OCI-LY7 (cell line): ENCODE measurements at regions not wholly inside any gene's neighbourhood (a gene's known extent, or its start where the extent isn't known, plus 50 kb on each side); places are given as distances from the start of the nearest gene placed in this dataset.

Source experiments
- BruUV-seq: library from RNA; stranded (reverse); fragments of 400-500 nt; replicated peaks from 2 replicates; lab custom pipeline; 2021; lab: Mats Ljungman, UMichigan
- CTCF ChIA-PET: fragments of 300-600 bp; sonication (Branson Sonifier 250); formaldehyde crosslinking; loops from one replicate; lab custom pipeline; 2022; ENCODE audit warnings: antibody characterized with exemption; ENCODE audit not compliant: unreplicated experiment; lab: Charles Lee
- POLR2A ChIA-PET: fragments of 300-600 bp; sonication (Branson Sonifier 250); formaldehyde crosslinking; loops from one replicate; lab custom pipeline; 2022; ENCODE audit warnings: antibody characterized with exemption; lab: Charles Lee
- DNase-seq: peaks from one replicate; pipeline ENCODE4 v3.0.0-alpha.2; 2015; ENCODE audit warnings: low spot score
- H2AFZ ChIP-seq: fragments of 200-600 bp; sonication (generic), shearing (Covaris generic); 2 replicates; pipeline ENCODE4 v1.6.1; 2014; ENCODE audit warnings: mild to moderate bottlenecking, antibody characterized with exemption, low read length, moderate library complexity
- H3K27ac ChIP-seq: fragments of 200-600 bp; sonication (generic); 2 replicates; pipeline ENCODE4 v1.5.1; 2014; ENCODE audit warnings: mixed run types, low read depth, mild to moderate bottlenecking, moderate library complexity, low read length, inconsistent platforms; ENCODE audit not compliant: poor library complexity, severe bottlenecking
- H3K36me3 ChIP-seq: fragments of 200-600 bp; sonication (generic); 2 replicates; pipeline ENCODE4 v1.6.1; 2014; ENCODE audit warnings: mild to moderate bottlenecking, antibody characterized with exemption, low read length, moderate library complexity, mixed read lengths; ENCODE audit not compliant: insufficient read depth
- H3K4me1 ChIP-seq: fragments of 200-600 bp; sonication (generic); 2 replicates; pipeline ENCODE4 v1.5.1; 2014; ENCODE audit warnings: mild to moderate bottlenecking, low read length; ENCODE audit not compliant: insufficient read depth, poor library complexity, severe bottlenecking
- H3K4me2 ChIP-seq: fragments of 200-600 bp; sonication (generic); 2 replicates; pipeline ENCODE4 v1.6.1; 2014; ENCODE audit warnings: mild to moderate bottlenecking, low read length
- H3K4me3 ChIP-seq: fragments of 200-600 bp; sonication (generic); 2 replicates; pipeline ENCODE4 v1.5.1; 2014; ENCODE audit warnings: mild to moderate bottlenecking, low read depth, low read length; ENCODE audit not compliant: poor library complexity, severe bottlenecking
- H3K79me2 ChIP-seq: fragments of 200-600 bp; sonication (generic); 2 replicates; pipeline ENCODE4 v1.6.1; 2016; ENCODE audit warnings: low read depth, mild to moderate bottlenecking, low read length, moderate library complexity, mixed read lengths; ENCODE audit not compliant: insufficient read depth
- H3K9me2 ChIP-seq: fragments of 200-600 bp; sonication (generic); 2 replicates; pipeline ENCODE4 v1.6.1; 2016; ENCODE audit warnings: mild to moderate bottlenecking, low read length, mixed read lengths; ENCODE audit not compliant: insufficient read depth
- H3K9me3 ChIP-seq: fragments of 200-600 bp; sonication (generic); 2 replicates; pipeline ENCODE4 v1.6.1; 2014; ENCODE audit warnings: mild to moderate bottlenecking, mixed run types, low read length, mixed read lengths
- H4K20me1 ChIP-seq: fragments of 200-600 bp; sonication (generic); 2 replicates; pipeline ENCODE4 v1.6.1; 2014; ENCODE audit warnings: mild to moderate bottlenecking, antibody characterized with exemption, low read length, moderate library complexity, mixed read lengths; ENCODE audit not compliant: insufficient read depth
- EZH2phosphoT487 ChIP-seq: fragments of 200-600 bp; sonication (generic); IDR thresholded peaks from 2 replicates; pipeline ENCODE4 v1.6.1; 2018; ENCODE audit warnings: low read depth, borderline replicate concordance, mild to moderate bottlenecking, mixed run types, antibody characterized with exemption, low read length, moderate library complexity, mixed read lengths
- intact Hi-C: fragments of 100-400 bp; cut with micrococcal nuclease; formaldehyde crosslinking; loops from one replicate; pipeline ENCODE4 v1.10.0; 2022; ENCODE audit not compliant: unreplicated experiment
- TF ChIP-seq, protein P1 (sequence below): fragments of 200-600 bp; sonication (generic); conservative IDR thresholded peaks from 2 replicates; pipeline ENCODE4 v1.5.1; 2014; ENCODE audit warnings: mild to moderate bottlenecking, antibody characterized with exemption, low read length, moderate library complexity, mixed read lengths

DNA sequence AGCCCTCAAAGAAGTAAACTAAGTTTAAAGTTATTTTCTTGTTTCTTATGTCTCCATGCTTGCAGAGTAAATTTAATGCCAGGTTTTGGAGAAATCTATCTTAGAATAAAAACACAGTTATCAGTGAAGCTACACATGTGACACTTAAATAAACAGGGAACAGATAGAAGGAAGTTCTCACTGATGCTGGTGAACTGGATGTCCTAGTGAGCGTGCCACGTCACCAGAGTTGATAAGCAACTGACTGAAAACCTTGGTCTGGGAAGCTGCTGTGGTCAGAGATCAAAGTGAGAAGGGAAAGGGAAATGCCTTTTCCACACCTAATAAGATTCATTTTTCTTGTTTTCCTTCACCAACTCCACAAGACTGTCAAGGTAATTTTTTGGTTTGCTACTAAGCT, 74.8 kb upstream of the PCED1B start:
- POLR2A ChIA-PET, result interaction anchor here (0.6 kb wide), 1 partner anchor 15 kb away, joined by 3 read pairs; no protein-coding TSS in a partner anchor
- H3K4me3 ChIP-seq, result no peak overlapping the region
- H3K27ac ChIP-seq, result no peak overlapping the region
- DNase-seq, result no peak
- intact Hi-C loops, result no loop called here
- TF ChIP-seq EZH2phosphoT487, result no peak
- TF ChIP-seq, protein P1, sequence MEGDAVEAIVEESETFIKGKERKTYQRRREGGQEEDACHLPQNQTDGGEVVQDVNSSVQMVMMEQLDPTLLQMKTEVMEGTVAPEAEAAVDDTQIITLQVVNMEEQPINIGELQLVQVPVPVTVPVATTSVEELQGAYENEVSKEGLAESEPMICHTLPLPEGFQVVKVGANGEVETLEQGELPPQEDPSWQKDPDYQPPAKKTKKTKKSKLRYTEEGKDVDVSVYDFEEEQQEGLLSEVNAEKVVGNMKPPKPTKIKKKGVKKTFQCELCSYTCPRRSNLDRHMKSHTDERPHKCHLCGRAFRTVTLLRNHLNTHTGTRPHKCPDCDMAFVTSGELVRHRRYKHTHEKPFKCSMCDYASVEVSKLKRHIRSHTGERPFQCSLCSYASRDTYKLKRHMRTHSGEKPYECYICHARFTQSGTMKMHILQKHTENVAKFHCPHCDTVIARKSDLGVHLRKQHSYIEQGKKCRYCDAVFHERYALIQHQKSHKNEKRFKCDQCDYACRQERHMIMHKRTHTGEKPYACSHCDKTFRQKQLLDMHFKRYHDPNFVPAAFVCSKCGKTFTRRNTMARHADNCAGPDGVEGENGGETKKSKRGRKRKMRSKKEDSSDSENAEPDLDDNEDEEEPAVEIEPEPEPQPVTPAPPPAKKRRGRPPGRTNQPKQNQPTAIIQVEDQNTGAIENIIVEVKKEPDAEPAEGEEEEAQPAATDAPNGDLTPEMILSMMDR, result no peak
- BruUV-seq, result no TSS peak
- H3K9me3 ChIP-seq, result no peaks in the 10 kb centered on the region
- no peak overlapping the region for H3K4me2 ChIP-seq
- CTCF ChIA-PET, result no interaction called here
- H4K20me1 ChIP-seq, result no peaks in the 10 kb centered on the region
- H3K4me1 ChIP-seq, result no peaks in the 10 kb centered on the region
- no peaks in the 10 kb centered on the region for H3K36me3 ChIP-seq
- no peak overlapping the region for H2AFZ ChIP-seq
- H3K79me2 ChIP-seq, result no peaks in the 10 kb centered on the region
- H3K9me2 ChIP-seq, result no peaks in the 10 kb centered on the region

DNA sequence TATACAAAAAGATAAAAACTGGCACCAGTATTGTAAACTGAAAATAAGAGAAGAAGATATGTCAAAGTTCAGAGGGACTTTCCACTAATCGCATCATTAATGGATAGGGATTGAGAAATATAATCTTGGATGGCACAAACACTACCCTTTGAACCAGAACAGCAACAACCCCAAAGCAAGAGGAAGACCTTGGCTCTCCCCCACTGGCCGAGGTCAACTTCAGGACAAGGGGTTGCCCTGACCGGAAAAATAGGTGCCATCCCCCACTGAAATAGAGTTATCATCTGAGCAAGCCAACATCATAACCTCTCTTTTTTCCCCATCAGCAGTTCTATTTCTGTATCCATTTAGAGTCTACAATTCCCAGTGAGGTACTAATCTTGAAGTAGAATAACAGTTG, 72.4 kb upstream of the PCED1B start:
- H3K4me2 ChIP-seq, result no peak overlapping the region
- intact Hi-C loops, result no loop called here
- no peak overlapping the region for H3K4me3 ChIP-seq
- no peaks in the 10 kb centered on the region for H4K20me1 ChIP-seq
- no peak for DNase-seq
- BruUV-seq, result no TSS peak
- H2AFZ ChIP-seq, result no peak overlapping the region
- ChIA-PET CTCF (no interaction called here), POLR2A (interaction anchor here (1.0 kb wide), 1 partner anchor 17 kb away, joined by 3 read pairs; no protein-coding TSS in a partner anchor)
- H3K9me3 ChIP-seq, result no peaks in the 10 kb centered on the region
- no peaks in the 10 kb centered on the region for H3K79me2 ChIP-seq
- no peaks in the 10 kb centered on the region for H3K9me2 ChIP-seq
- no peaks in the 10 kb centered on the region for H3K36me3 ChIP-seq
- H3K27ac ChIP-seq, result no peak overlapping the region
- TF ChIP-seq EZH2phosphoT487, result no peak
- TF ChIP-seq, protein P1, result no peak
- no peaks in the 10 kb centered on the region for H3K4me1 ChIP-seq

DNA sequence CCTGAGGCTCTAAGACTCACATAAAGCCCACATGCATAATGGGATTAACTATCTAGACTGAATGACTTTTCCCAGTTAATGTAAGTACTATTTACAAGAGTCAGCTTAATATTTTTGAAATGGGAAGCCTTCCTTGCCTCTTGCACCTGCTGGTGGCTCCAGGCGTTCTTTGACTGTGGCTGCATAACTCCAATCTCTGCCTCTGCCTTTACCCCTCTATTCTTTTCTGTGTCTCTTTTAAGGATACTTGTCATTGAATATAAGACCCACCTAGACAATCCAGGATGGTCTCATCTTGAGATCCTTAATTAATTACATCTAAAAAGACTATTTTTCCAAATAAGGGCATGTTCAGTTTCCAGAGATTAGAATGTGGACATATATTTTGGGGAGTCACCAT, 66.9 kb upstream of the PCED1B start:
- no peak for DNase-seq
- Histone ChIP-seq H3K4me2 (no peak overlapping the region), H4K20me1 (no peaks in the 10 kb centered on the region), H2AFZ (no peak overlapping the region), H3K79me2 (no peaks in the 10 kb centered on the region), H3K9me2 (no peaks in the 10 kb centered on the region), H3K9me3 (no peaks in the 10 kb centered on the region), H3K4me3 (no peak overlapping the region), H3K36me3 (no peaks in the 10 kb centered on the region), H3K27ac (no peak overlapping the region), H3K4me1 (no peaks in the 10 kb centered on the region)
- BruUV-seq, result no TSS peak
- POLR2A ChIA-PET, result interaction anchor here (0.6 kb wide), 1 partner anchor 333 kb away, joined by 3 read pairs; no protein-coding TSS in a partner anchor
- TF ChIP-seq, protein P1, result no peak
- TF ChIP-seq EZH2phosphoT487, result no peak
- intact Hi-C loops, result no loop called here
- CTCF ChIA-PET, result no interaction called here
